Muscle layer of colon (tissue), 2 donors: ENCODE measurements at regions not wholly inside any gene's neighbourhood (a gene's known extent, or its start where the extent isn't known, plus 50 kb on each side); places are given as distances from the start of the nearest gene placed in this dataset.

Source experiments
- H3K27ac ChIP-seq: one replicate; pipeline ENCODE4 v1.7.0; 2013; ENCODE audit warnings: low read depth, mild to moderate bottlenecking, low read length, moderate library complexity
- H3K27me3 ChIP-seq, 2 donors: one replicate each; pipeline ENCODE4 v1.7.0; 2013; ENCODE audit warnings: low read length in 2 of 2, mild to moderate bottlenecking in 2 of 2; ENCODE audit not compliant: insufficient read depth in 2 of 2, control insufficient read depth in 1 of 2
- H3K36me3 ChIP-seq: one replicate; pipeline ENCODE4 v1.7.0; 2013; ENCODE audit warnings: mild to moderate bottlenecking, low read length; ENCODE audit not compliant: insufficient read depth
- H3K4me1 ChIP-seq: one replicate; pipeline ENCODE4 v1.7.0; 2013; ENCODE audit warnings: mild to moderate bottlenecking, low read length; ENCODE audit not compliant: insufficient read depth
- H3K4me3 ChIP-seq, 2 donors: one replicate each; pipeline ENCODE4 v1.7.0; 2013; ENCODE audit warnings: low read length in 2 of 2, low read depth in 1 of 2, mild to moderate bottlenecking in 1 of 2, moderate library complexity in 1 of 2
- H3K9ac ChIP-seq: one replicate; pipeline ENCODE4 v1.7.0; 2013; ENCODE audit warnings: low read length
- H3K9me3 ChIP-seq: one replicate; pipeline ENCODE4 v1.7.0; 2013; ENCODE audit warnings: mild to moderate bottlenecking, low read length
- donor health status: abdominal sarcoma.
- donor health status: Adenocarcinoma of cecum.

- H3K4me3 ChIP-seq, result no peak overlapping the region
- no peak overlapping the region for H3K9ac ChIP-seq
- H3K27me3 ChIP-seq, result no peaks in the 10 kb centered on the region
- no peaks in the 10 kb centered on the region for H3K36me3 ChIP-seq
- no peaks in the 10 kb centered on the region for H3K9me3 ChIP-seq
- H3K27ac ChIP-seq, result no peak overlapping the region
- no peaks in the 10 kb centered on the region for H3K4me1 ChIP-seq
Measured at GRCh38 chr2:121818546-121818945, 63.1 kb downstream of the TSN start.

GRCh38 chr2:121819846-121820245 is 64.4 kb downstream of the TSN start:
- Histone ChIP-seq H3K27ac (no peak overlapping the region), H3K4me1 (no peaks in the 10 kb centered on the region), H3K9me3 (no peaks in the 10 kb centered on the region), H3K27me3 (no peaks in the 10 kb centered on the region), H3K9ac (no peak overlapping the region), H3K4me3 (no peak overlapping the region), H3K36me3 (no peaks in the 10 kb centered on the region)

- Histone ChIP-seq H3K4me3 (no peak overlapping the region), H3K9me3 (no peaks in the 10 kb centered on the region), H3K36me3 (no peaks in the 10 kb centered on the region), H3K27ac (no peak overlapping the region), H3K27me3 (no peaks in the 10 kb centered on the region), H3K4me1 (no peaks in the 10 kb centered on the region), H3K9ac (no peak overlapping the region)
Measured at GRCh38 chr2:121821476-121822158, 66.2 kb downstream of the TSN start.

GRCh38 chr2:121824264-121824663 is 68.8 kb downstream of the TSN start:
- no peaks in the 10 kb centered on the region for H3K27me3 ChIP-seq
- no peaks in the 10 kb centered on the region for H3K36me3 ChIP-seq
- H3K4me1 ChIP-seq, result no peaks in the 10 kb centered on the region
- no peak overlapping the region for H3K9ac ChIP-seq
- H3K4me3 ChIP-seq, result no peak overlapping the region
- no peaks in the 10 kb centered on the region for H3K9me3 ChIP-seq
- no peak overlapping the region for H3K27ac ChIP-seq

- Histone ChIP-seq H3K27me3 (no peaks in the 10 kb centered on the region), H3K4me1 (no peaks in the 10 kb centered on the region), H3K9ac (no peak overlapping the region), H3K36me3 (no peaks in the 10 kb centered on the region), H3K4me3 (no peak overlapping the region), H3K27ac (no peak overlapping the region), H3K9me3 (no peaks in the 10 kb centered on the region)
Measured at GRCh38 chr2:121825003-121825950, 69.8 kb downstream of the TSN start.

GRCh38 chr2:121826036-121826435 is 70.6 kb downstream of the TSN start:
- no peaks in the 10 kb centered on the region for H3K4me1 ChIP-seq
- H3K27ac ChIP-seq, result no peak overlapping the region
- H3K27me3 ChIP-seq, result no peaks in the 10 kb centered on the region
- H3K4me3 ChIP-seq, result no peak overlapping the region
- no peaks in the 10 kb centered on the region for H3K36me3 ChIP-seq
- no peaks in the 10 kb centered on the region for H3K9me3 ChIP-seq
- H3K9ac ChIP-seq, result no peak overlapping the region

- H3K9me3 ChIP-seq, result no peaks in the 10 kb centered on the region
- no peak overlapping the region for H3K9ac ChIP-seq
- H3K4me3 ChIP-seq, result no peak overlapping the region
- H3K27me3 ChIP-seq, result no peaks in the 10 kb centered on the region
- H3K27ac ChIP-seq, result no peak overlapping the region
- no peaks in the 10 kb centered on the region for H3K4me1 ChIP-seq
- H3K36me3 ChIP-seq, result no peaks in the 10 kb centered on the region
Measured at GRCh38 chr2:121828281-121828731, 72.9 kb downstream of the TSN start.

GRCh38 chr2:121830809-121831208 is 75.4 kb downstream of the TSN start:
- Histone ChIP-seq H3K9ac (no peak overlapping the region), H3K9me3 (no peaks in the 10 kb centered on the region), H3K4me3 (no peak overlapping the region), H3K36me3 (no peaks in the 10 kb centered on the region), H3K27ac (no peak overlapping the region), H3K27me3 (no peaks in the 10 kb centered on the region), H3K4me1 (no peaks in the 10 kb centered on the region)

GRCh38 chr2:121831841-121832240 is 76.4 kb downstream of the TSN start:
- Histone ChIP-seq H3K9ac (no peak overlapping the region), H3K27ac (no peak overlapping the region)

GRCh38 chr2:121832412-121833357 is 77.2 kb downstream of the TSN start:
- no peaks in the 10 kb centered on the region for H3K36me3 ChIP-seq
- no peaks in the 10 kb centered on the region for H3K4me1 ChIP-seq
- H3K4me3 ChIP-seq, result no peak overlapping the region
- H3K9ac ChIP-seq, result no peak overlapping the region
- no peak overlapping the region for H3K27ac ChIP-seq
- no peaks in the 10 kb centered on the region for H3K9me3 ChIP-seq
- no peaks in the 10 kb centered on the region for H3K27me3 ChIP-seq

More at GRCh38 chr2:121831841-121832240, 76.4 kb downstream of the TSN start:
- H3K4me1 ChIP-seq, result no peaks in the 10 kb centered on the region
- no peak overlapping the region for H3K4me3 ChIP-seq
- H3K9me3 ChIP-seq, result no peaks in the 10 kb centered on the region
- no peaks in the 10 kb centered on the region for H3K36me3 ChIP-seq
- no peaks in the 10 kb centered on the region for H3K27me3 ChIP-seq

- Histone ChIP-seq H3K27me3 (no peaks in the 10 kb centered on the region), H3K27ac (no peak overlapping the region), H3K9ac (no peak overlapping the region), H3K4me1 (no peaks in the 10 kb centered on the region), H3K4me3 (no peak overlapping the region), H3K9me3 (no peaks in the 10 kb centered on the region), H3K36me3 (no peaks in the 10 kb centered on the region)
Measured at GRCh38 chr2:121833358-121833723, 77.9 kb downstream of the TSN start.
